CD14-positive monocyte (primary cell): ENCODE measurements at regions not wholly inside any gene's neighbourhood (a gene's known extent, or its start where the extent isn't known, plus 50 kb on each side); places are given as distances from the start of the nearest gene placed in this dataset.

Experiments
- DNase-seq, 3 donors: peaks; one replicate each; pipeline ENCODE4 v3.0.0-alpha.2; 2011 to 2022
- H2AFZ ChIP-seq: 2 replicates; pipeline ENCODE4 v1.6.0; 2012; ENCODE audit warnings: mild to moderate bottlenecking, low read depth, low read length, inconsistent platforms; ENCODE audit not compliant: insufficient read depth, poor library complexity, severe bottlenecking
- H3K27ac ChIP-seq, 2 donors: 1 replicate in 1 of 2; 2 replicates in 1 of 2; pipeline ENCODE4 v1.5.1; 2012 to 2013; ENCODE audit warnings: low read length in 2 of 2, control low read depth in 1 of 2, inconsistent platforms in 1 of 2, low read depth in 1 of 2, mild to moderate bottlenecking in 1 of 2
- H3K27me3 ChIP-seq, 2 donors: one replicate each; pipeline versions ENCODE4 v1.6.0 to v1.6.1; 2011 to 2013; ENCODE audit warnings: low read length in 2 of 2; ENCODE audit not compliant: control insufficient read depth in 2 of 2, insufficient read depth in 2 of 2
- H3K36me3 ChIP-seq, 2 donors: replicated peaks in 1 of 2; 1 replicate in 1 of 2; 2 replicates in 1 of 2; pipeline versions ENCODE4 v1.5.1 to v1.6.1; 2012 to 2013; ENCODE audit warnings: low read length in 2 of 2, control low read depth in 1 of 2, inconsistent platforms in 1 of 2, mild to moderate bottlenecking in 1 of 2; ENCODE audit not compliant: insufficient read depth in 2 of 2, control insufficient read depth in 1 of 2
- H3K4me1 ChIP-seq, 2 donors: 1 replicate in 1 of 2; 2 replicates in 1 of 2; pipeline versions ENCODE4 v1.5.1 to v1.6.1; 2012 to 2013; ENCODE audit warnings: low read length in 2 of 2, control low read depth in 1 of 2, inconsistent platforms in 1 of 2, mild to moderate bottlenecking in 1 of 2, moderate library complexity in 1 of 2; ENCODE audit not compliant: insufficient read depth in 2 of 2, control insufficient read depth in 1 of 2
- H3K4me2 ChIP-seq: replicated peaks from 2 replicates; pipeline ENCODE3; 2012; ENCODE audit warnings: low read length, moderate library complexity, mild to moderate bottlenecking; ENCODE audit not compliant: poor library complexity, severe bottlenecking; ENCODE audit errors: extremely low read depth
- H3K4me3 ChIP-seq, 3 experiments: fragments of 200-600 bp in 1 of 3; sonication (generic) in 1 of 3; replicated peaks in 1 of 3; 1 replicate in 2 of 3; 2 replicates in 1 of 3; pipeline ENCODE4 v1.5.1; 2011 to 2013; ENCODE audit warnings: low read length in 3 of 3, mild to moderate bottlenecking in 3 of 3, control low read depth in 2 of 3, low read depth in 2 of 3, inconsistent platforms in 1 of 3, moderate library complexity in 1 of 3
- H3K79me2 ChIP-seq: 2 replicates; pipeline ENCODE4 v1.6.0; 2012; ENCODE audit warnings: mild to moderate bottlenecking, control low read depth, inconsistent platforms, low read length, moderate library complexity; ENCODE audit not compliant: insufficient read depth
- H3K9ac ChIP-seq: 2 replicates; pipeline ENCODE4 v1.6.0; 2017; ENCODE audit warnings: low read length, mild to moderate bottlenecking; ENCODE audit not compliant: insufficient read depth, poor library complexity, severe bottlenecking
- H3K9me3 ChIP-seq, 2 donors: replicated peaks in 1 of 2; 1 replicate in 1 of 2; 2 replicates in 1 of 2; pipeline versions ENCODE4 v1.5.1 to v1.6.1; 2012 to 2013; ENCODE audit warnings: low read length in 2 of 2, control low read depth in 1 of 2; ENCODE audit not compliant: control insufficient read depth in 1 of 2, insufficient read depth in 1 of 2
- H4K20me1 ChIP-seq: 2 replicates; pipeline ENCODE4 v1.6.0; 2012; ENCODE audit warnings: mild to moderate bottlenecking, low read length, control low read depth, moderate library complexity; ENCODE audit not compliant: insufficient read depth
- H3K27ac Mint-ChIP-seq, 7 donors: one replicate each; pipeline ENCODE4 v1.8.0; 2020; ENCODE audit warnings: mild to moderate bottlenecking in 7 of 7, mixed read lengths in 7 of 7, moderate library complexity in 6 of 7, inconsistent platforms in 2 of 7
- H3K27me3 Mint-ChIP-seq, 3 donors: one replicate each; pipeline ENCODE4 v1.8.0; 2021 to 2022; ENCODE audit warnings: low read depth in 3 of 3, mild to moderate bottlenecking in 3 of 3, mixed read lengths in 3 of 3, moderate library complexity in 3 of 3, inconsistent platforms in 1 of 3
- H3K36me3 Mint-ChIP-seq, 2 donors: one replicate each; pipeline ENCODE4 v1.8.0; 2020; ENCODE audit warnings: mixed read lengths in 2 of 2, inconsistent platforms in 1 of 2, mild to moderate bottlenecking in 1 of 2
- H3K4me1 Mint-ChIP-seq: one replicate; pipeline ENCODE4 v1.8.0; 2020; ENCODE audit warnings: mild to moderate bottlenecking, mixed read lengths
- H3K4me3 Mint-ChIP-seq, 2 donors: one replicate each; pipeline ENCODE4 v1.8.0; 2020; ENCODE audit warnings: mild to moderate bottlenecking in 2 of 2, mixed read lengths in 2 of 2, moderate library complexity in 1 of 2
- H3K9me3 Mint-ChIP-seq, 7 donors: one replicate each; pipeline ENCODE4 v1.8.0; 2020 to 2022; ENCODE audit warnings: mixed read lengths in 7 of 7, mild to moderate bottlenecking in 6 of 7, moderate library complexity in 6 of 7, inconsistent platforms in 2 of 7
- WGBS: methylation state at CpG from one replicate; pipeline ENCODE4 v1.1.5; 2013; ENCODE audit warnings: missing lambda C conversion rate; ENCODE audit not compliant: insufficient coverage; 5-methylcytosine and 5-hydroxymethylcytosine counted together
- intact Hi-C, 2 donors: fragments of 100-400 bp; cut with micrococcal nuclease; formaldehyde crosslinking; loops; one replicate each; pipeline versions ENCODE4 v1.15.0 to v1.15.1; 2023
- TF ChIP-seq, protein P1 (sequence below): fragments of 200-600 bp; IDR thresholded peaks from one replicate; pipeline ENCODE4 v1.8.0; 2022; ENCODE audit warnings: antibody characterized with exemption, mild to moderate bottlenecking

DNA sequence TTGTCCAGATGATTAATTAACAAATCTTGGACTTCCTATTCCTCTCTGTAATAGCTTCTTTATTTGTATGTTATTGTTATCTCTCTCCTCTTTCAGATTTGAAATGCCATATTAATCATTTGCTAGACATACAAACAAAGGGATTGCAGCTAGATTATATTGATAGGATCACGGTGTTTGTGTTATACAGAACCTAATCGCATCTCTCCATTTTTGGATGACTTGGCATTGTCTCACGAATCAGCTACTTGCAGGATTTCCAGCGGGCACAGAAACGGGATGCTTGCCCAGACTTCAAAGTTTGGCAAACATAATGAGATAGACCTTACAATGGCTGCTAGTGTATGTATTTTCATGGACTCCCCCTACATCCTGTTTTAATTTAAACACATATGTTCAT is 368.1 kb downstream of the TLE4 start:
- H3K4me3 ChIP-seq, result no peak overlapping the region
- Mint-ChIP-seq H3K27me3 (no peaks in the 10 kb centered on the region), H3K36me3 (no peaks in the 10 kb centered on the region), H3K27ac (no peak overlapping the region), H3K9me3 (peaks cover 0 to 10% (median 3%) of the 10 kb centered on the region in 7 donors), H3K4me1 (no peaks in the 10 kb centered on the region), H3K4me3 (no peak overlapping the region)
- no peaks in the 10 kb centered on the region for H4K20me1 ChIP-seq
- no peaks in the 10 kb centered on the region for H3K27me3 ChIP-seq
- no peak overlapping the region for H3K9ac ChIP-seq
- H3K9me3 ChIP-seq, result no peaks in the 10 kb centered on the region
- TF ChIP-seq, protein P1, sequence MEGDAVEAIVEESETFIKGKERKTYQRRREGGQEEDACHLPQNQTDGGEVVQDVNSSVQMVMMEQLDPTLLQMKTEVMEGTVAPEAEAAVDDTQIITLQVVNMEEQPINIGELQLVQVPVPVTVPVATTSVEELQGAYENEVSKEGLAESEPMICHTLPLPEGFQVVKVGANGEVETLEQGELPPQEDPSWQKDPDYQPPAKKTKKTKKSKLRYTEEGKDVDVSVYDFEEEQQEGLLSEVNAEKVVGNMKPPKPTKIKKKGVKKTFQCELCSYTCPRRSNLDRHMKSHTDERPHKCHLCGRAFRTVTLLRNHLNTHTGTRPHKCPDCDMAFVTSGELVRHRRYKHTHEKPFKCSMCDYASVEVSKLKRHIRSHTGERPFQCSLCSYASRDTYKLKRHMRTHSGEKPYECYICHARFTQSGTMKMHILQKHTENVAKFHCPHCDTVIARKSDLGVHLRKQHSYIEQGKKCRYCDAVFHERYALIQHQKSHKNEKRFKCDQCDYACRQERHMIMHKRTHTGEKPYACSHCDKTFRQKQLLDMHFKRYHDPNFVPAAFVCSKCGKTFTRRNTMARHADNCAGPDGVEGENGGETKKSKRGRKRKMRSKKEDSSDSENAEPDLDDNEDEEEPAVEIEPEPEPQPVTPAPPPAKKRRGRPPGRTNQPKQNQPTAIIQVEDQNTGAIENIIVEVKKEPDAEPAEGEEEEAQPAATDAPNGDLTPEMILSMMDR, result no peak
- H3K4me2 ChIP-seq, result no peak overlapping the region
- no peak for DNase-seq
- no peak overlapping the region for H3K27ac ChIP-seq
- no peaks in the 10 kb centered on the region for H3K79me2 ChIP-seq
- intact Hi-C loops, result no loop called here
- no peaks in the 10 kb centered on the region for H3K4me1 ChIP-seq
- no peak overlapping the region for H2AFZ ChIP-seq
- H3K36me3 ChIP-seq, result no peaks in the 10 kb centered on the region
- WGBS, result no CpG with 5 or more reads among the region's 5 CpGs

DNA sequence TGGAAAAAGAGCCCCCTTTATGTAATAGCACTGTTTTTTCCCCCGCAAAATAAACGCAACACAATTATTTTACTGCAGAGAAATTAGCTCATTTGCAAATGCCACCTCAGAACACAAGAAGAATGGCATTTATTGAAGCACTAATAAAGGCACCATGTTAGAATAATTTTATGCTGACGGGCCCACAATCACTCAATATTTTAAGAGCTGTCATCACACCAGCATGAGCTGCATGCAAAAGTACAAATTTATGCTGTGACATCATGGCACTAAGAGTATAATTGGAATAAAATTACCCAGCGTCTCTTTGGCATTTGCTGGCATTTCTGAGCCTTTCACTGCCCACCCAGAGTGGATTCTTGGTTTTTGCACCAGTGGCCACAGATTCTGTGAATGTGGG is 364.6 kb downstream of the TLE4 start:
- H3K27me3 ChIP-seq, result no peaks in the 10 kb centered on the region
- H3K4me3 ChIP-seq, result no peak overlapping the region
- no peaks in the 10 kb centered on the region for H3K36me3 ChIP-seq
- no peak overlapping the region for H3K27ac ChIP-seq
- Mint-ChIP-seq H3K36me3 (no peaks in the 10 kb centered on the region), H3K27me3 (no peaks in the 10 kb centered on the region), H3K27ac (no peak overlapping the region), H3K4me1 (no peaks in the 10 kb centered on the region), H3K9me3 (peaks cover 0 to 10% (median 3%) of the 10 kb centered on the region in 7 donors), H3K4me3 (no peak overlapping the region)
- intact Hi-C loops, result no loop called here
- TF ChIP-seq, protein P1, result no peak
- no peaks in the 10 kb centered on the region for H3K9me3 ChIP-seq
- no peaks in the 10 kb centered on the region for H3K79me2 ChIP-seq
- H2AFZ ChIP-seq, result no peak overlapping the region
- no peaks in the 10 kb centered on the region for H4K20me1 ChIP-seq
- H3K4me2 ChIP-seq, result no peak overlapping the region
- 100% methylated on average over 1 of the region's 4 CpGs for WGBS
- DNase-seq, result no peak
- H3K4me1 ChIP-seq, result no peaks in the 10 kb centered on the region
- no peak overlapping the region for H3K9ac ChIP-seq
